ENCODE measurements at regions not wholly inside any gene's neighbourhood (a gene's known extent, or its start where the extent isn't known, plus 50 kb on each side); places are given as distances from the start of the nearest gene placed in this dataset.

DNA sequence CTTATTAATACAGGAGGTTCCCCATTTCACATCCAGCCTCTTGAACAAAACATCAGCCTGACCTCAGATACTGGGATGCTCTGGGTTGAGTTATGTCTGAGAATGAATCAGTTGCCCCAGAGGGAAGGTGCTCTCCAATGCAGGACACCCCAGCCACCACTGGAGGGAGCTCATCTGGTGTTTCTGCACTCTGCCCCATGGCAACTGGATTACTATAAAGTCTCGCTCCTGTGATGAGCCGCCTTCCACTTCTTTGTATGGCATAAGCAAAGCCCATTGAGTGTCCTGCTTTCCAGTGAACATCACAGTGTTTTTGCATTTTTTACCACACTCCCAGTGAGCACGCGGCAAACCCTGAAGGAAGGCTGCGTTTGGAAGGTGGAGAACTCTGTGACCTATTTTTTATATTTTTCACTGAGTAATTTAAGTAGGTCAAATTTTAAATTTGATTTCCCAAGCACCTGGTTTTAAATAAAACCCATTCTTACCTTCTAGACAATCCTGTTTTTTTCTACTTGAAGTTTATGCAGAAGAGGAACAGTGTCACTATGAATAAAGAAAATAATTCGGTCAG lies 176.9 kb upstream of the WWC1 start (continued):
- TF ChIP-seq RAD21 (IDR thresholded peaks at IDR 0.05; ENCODE audit: insufficient read depth, low read depth, low read length) (peak; percentile 86), HDGF (IDR thresholded peaks at IDR 0.05) (no peak), TBL1XR1 (IDR thresholded peaks at IDR 0.05; ENCODE audit: low read depth, low read length) (no peak), STAT1 (conservative IDR thresholded peaks at IDR 0.05) (no peak), SREBF1 (IDR thresholded peaks at IDR 0.05; ENCODE audit: low read length) (no peak)

GRCh38 chr5:168117469-168117868 lies 174.0 kb upstream of the WWC1 start:
- CTCF ChIA-PET: interaction anchor here (0.8 to 1.8 kb wide), 2 partner anchors 63 to 103 kb away, joined by 3 to 7 read pairs; no protein-coding TSS in a partner anchor
- Histone ChIP-seq H2AFZ (ENCODE audit: control insufficient read depth, low read depth, low read length) (no peak overlapping the region), H3K36me3 (ENCODE audit: control insufficient read depth in 2 of 2, insufficient read depth in 2 of 2, low read length in 1 of 2) (no peaks in the 10 kb centered on the region), H3K4me1 (ENCODE audit: control insufficient read depth, insufficient read depth, low read length) (no peaks in the 10 kb centered on the region), H4K20me1 (ENCODE audit: control insufficient read depth, insufficient read depth) (no peaks in the 10 kb centered on the region), H3K79me2 (ENCODE audit: control insufficient read depth, insufficient read depth, low read length) (no peaks in the 10 kb centered on the region), H3K27ac (ENCODE audit: control insufficient read depth, insufficient read depth) (no peak overlapping the region), H3K27me3 (replicated peaks in 1 of 2; ENCODE audit: control insufficient read depth in 2 of 2, insufficient read depth in 2 of 2, low read length in 1 of 2) (no peaks in the 10 kb centered on the region), H3K9ac (ENCODE audit: control insufficient read depth, insufficient read depth, low read length) (no peak overlapping the region), H3K4me3 (no peak overlapping the region), H3K4me2 (ENCODE audit: control insufficient read depth, insufficient read depth) (no peak overlapping the region), H3K9me3 (replicated peaks; ENCODE audit: control insufficient read depth, insufficient read depth, low read length) (no peaks in the 10 kb centered on the region)
- ATAC-seq: no peak
- intact Hi-C loops (cut with micrococcal nuclease; ENCODE audit: unreplicated experiment): no loop called here
- DNase-seq (ENCODE audit: low read depth, low spot score): no peak
- BruUV-seq (replicated peaks): no TSS peak
- SMC1A ChIA-PET (ENCODE audit: uncharacterized antibody, unreplicated experiment): interaction anchor here (0.7 kb wide), 1 partner anchor 85 kb away, joined by 3 read pairs; no protein-coding TSS in a partner anchor
- WGBS (ENCODE audit: insufficient coverage, insufficient replicate concordance, low lambda C conversion rate, missing lambda C conversion rate): 17% methylated on average over 5 of the region's 5 CpGs
- RAD21 ChIA-PET (ENCODE audit: unreplicated experiment): no interaction called here
- in situ Hi-C loops (cut with MboI): loop anchor here (5.0 kb wide), 1 partner anchor 100 kb away; no protein-coding TSS in a partner anchor
- POLR2A ChIA-PET: no interaction called here
- TF ChIP-seq IKZF1 (conservative IDR thresholded peaks at IDR 0.05) (no peak), ZNF24 (IDR thresholded peaks at IDR 0.05) (peak; percentile 93)
- FAIRE-seq: peak; percentile 13

Measured in GM12878 (cell line).